Pancreas (tissue), 10 donors: ENCODE measurements at regions not wholly inside any gene's neighbourhood (a gene's known extent, or its start where the extent isn't known, plus 50 kb on each side); places are given as distances from the start of the nearest gene placed in this dataset.
"Not testable (repeated sequence)": the region's sequence is repeated elsewhere in the genome, so short reads cannot be mapped to it uniquely, and the experiment has no call there.

Source experiments
- ATAC-seq, 4 donors: fragments of 200-7000 bp; cut with Tn5 transposase; one replicate each; pipeline versions ENCODE4 v1.8.0 to v1.9.1; 2020; ENCODE audit warnings: mild to moderate bottlenecking in 4 of 4, moderate library complexity in 4 of 4
- DNase-seq, 6 donors: peaks; one replicate each; pipeline ENCODE4 v3.0.0-alpha.2; 2020
- FAIRE-seq: peaks from 2 replicates; lab custom pipeline; 2012; peaks lifted over from hg19 to GRCh38; lab: Jason Lieb, UNC
- H3K27ac ChIP-seq, 4 donors: fragments of 200-600 bp; sonication (generic); 1 replicate in 3 of 4; 2 replicates in 1 of 4; pipeline versions ENCODE4 v1.5.0 to v1.8.0; 2020
- H3K27me3 ChIP-seq, 4 donors: fragments of 200-600 bp; one replicate each; pipeline ENCODE4 v1.8.0; 2021
- H3K36me3 ChIP-seq, 3 donors: fragments of 200-600 bp; sonication (generic) in 1 of 3; one replicate each; pipeline versions ENCODE4 v1.5.0 to v1.8.0; 2020 to 2021
- H3K4me1 ChIP-seq, 3 donors: fragments of 200-600 bp; one replicate each; pipeline ENCODE4 v1.8.0; 2021
- H3K4me3 ChIP-seq, 4 donors: fragments of 200-600 bp; sonication (generic) in 2 of 4; one replicate each; pipeline versions ENCODE4 v1.5.0 to v1.8.0; 2020 to 2021
- H3K9me3 ChIP-seq, 4 donors: fragments of 200-600 bp; one replicate each; pipeline ENCODE4 v1.8.0; 2021
- CTCF ChIP-seq, 4 donors: fragments of 200-600 bp; sonication (generic) in 3 of 4; IDR thresholded peaks; one replicate each; pipeline versions ENCODE4 v1.5.0 to v1.8.0; 2021; ENCODE audit warnings: antibody characterized with exemption in 4 of 4
- WGBS, 2 donors: extraction: QIAGEN DNeasy Blood & Tissue Kit; methylation state at CpG; one replicate each; pipeline ENCODE4 v1.1.7; 2013; 5-methylcytosine and 5-hydroxymethylcytosine counted together
- intact Hi-C, 3 donors: fragments of 100-400 bp; cut with DNase I; formaldehyde crosslinking; loops; one replicate each; pipeline versions ENCODE4 v1.11.1 to v1.14.2; 2022
- donor health status: healthy with polysubstance abuse.
- donor health status: DM: no; HTN: no; CAD: no; lungs with moderate emphysema.
- donor health status: DM: no; HTN: no; CAD: no.
- donor health status: control.
- donor health status: control.
- donor health status: Bipolar disorder and iron deficiency.
- donor health status: DM: yes; HTN: yes; CAD: no.
- donor health status: DM: no; HTN: no; CAD: no.
- donor health status: DM: no; HTN: no; CAD: no.
- donor health status: DM: yes; HTN: yes; CAD: no.

GRCh38 chr3:156059950-156060501 lies 60.4 kb upstream of the KCNAB1 start:
- DNase-seq: no peak
- ATAC-seq: no peak
- WGBS, 2 donors: 46 to 50% methylated on average over 2 of the region's 2 CpGs
- no peak for TF ChIP-seq CTCF (IDR thresholded peaks at IDR 0.05)
- no peaks in the 10 kb centered on the region for H3K4me1 ChIP-seq
- H3K36me3 ChIP-seq: no peaks in the 10 kb centered on the region
- no peaks in the 10 kb centered on the region for H3K9me3 ChIP-seq
- no peak for FAIRE-seq
- intact Hi-C loops: no loop called here
- H3K27me3 ChIP-seq: no peaks in the 10 kb centered on the region
- H3K4me3 ChIP-seq: no peak overlapping the region
- no peak overlapping the region for H3K27ac ChIP-seq

DNA sequence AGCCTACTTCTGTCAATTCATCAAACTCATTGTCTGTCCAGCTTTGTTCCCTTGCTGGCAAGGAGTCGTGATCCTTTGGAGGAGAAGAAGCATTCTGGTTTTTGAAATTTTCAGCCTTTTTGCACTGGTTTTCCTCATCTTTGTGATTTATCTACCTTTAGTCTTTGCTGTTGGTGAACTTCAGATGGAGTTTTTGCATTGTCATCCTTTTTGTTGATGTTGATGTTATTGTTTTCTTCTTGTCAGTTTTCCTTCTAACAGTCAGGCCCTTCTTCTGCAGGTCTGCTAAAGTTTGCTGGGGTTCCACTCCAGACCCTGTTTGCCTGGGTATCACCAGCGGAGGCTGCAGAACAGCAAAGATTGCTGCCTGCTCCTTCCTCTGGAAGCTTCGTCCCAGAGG lies 52.2 kb upstream of the KCNAB1 start:
- H3K27ac ChIP-seq, H3K4me3 ChIP-seq, H3K27me3 ChIP-seq, H3K4me1 ChIP-seq, FAIRE-seq, H3K9me3 ChIP-seq, intact Hi-C loops, H3K36me3 ChIP-seq, ATAC-seq, DNase-seq: not testable (repeated sequence)
- WGBS, 2 donors: 88 to 95% methylated on average over 3 of the region's 3 CpGs

DNA sequence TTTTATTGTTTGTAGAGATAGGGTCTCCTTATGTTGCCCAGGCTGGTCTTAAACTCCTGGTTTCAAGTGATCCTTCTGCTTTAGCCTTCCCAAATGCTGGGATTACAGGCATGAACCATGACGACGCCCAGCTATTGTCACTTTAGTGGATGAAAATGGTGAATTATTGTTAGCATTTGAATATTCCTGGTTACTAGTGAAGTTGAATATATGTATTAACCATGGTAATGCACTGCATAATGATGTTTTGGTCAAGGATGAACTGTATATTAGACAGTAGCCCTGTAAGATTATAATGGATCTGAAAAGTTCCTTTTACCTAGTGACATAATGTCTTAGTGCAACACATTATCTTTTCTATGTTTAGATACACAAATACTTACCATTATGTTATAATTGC lies 50.4 kb upstream of the KCNAB1 start:
- intact Hi-C loops: no loop called here
- H3K4me3 ChIP-seq: no peak overlapping the region
- no peaks in the 10 kb centered on the region for H3K27me3 ChIP-seq
- WGBS, 2 donors: 83 to 87% methylated on average over 2 of the region's 2 CpGs
- H3K4me1 ChIP-seq: no peaks in the 10 kb centered on the region
- H3K27ac ChIP-seq: no peak overlapping the region
- no peaks in the 10 kb centered on the region for H3K9me3 ChIP-seq
- H3K36me3 ChIP-seq: no peaks in the 10 kb centered on the region
- no peak for TF ChIP-seq CTCF (IDR thresholded peaks at IDR 0.05)
- ATAC-seq (no peak), FAIRE-seq (no peak), DNase-seq (no peak)
